Cardiac fibroblast (primary cell): ENCODE measurements at regions not wholly inside any gene's neighbourhood (a gene's known extent, or its start where the extent isn't known, plus 50 kb on each side); places are given as distances from the start of the nearest gene placed in this dataset.
A peak's percentile ranks its signal among the peaks of the same experiment; 100 is the strongest.
"Not testable (repeated sequence)": the region's sequence is repeated elsewhere in the genome, so short reads cannot be mapped to it uniquely, and the experiment has no call there.

ENCODE experiments used
- DNase-seq, 2 donors: peaks; one replicate each; pipeline versions ENCODE4 v3.0.0 to v3.0.0-alpha.2; 2010; ENCODE audit warnings: low read depth in 2 of 2
- H3K4me3 ChIP-seq, 2 donors: replicated peaks in 1 of 2; 1 replicate in 1 of 2; 2 replicates in 1 of 2; pipeline ENCODE4 v1.5.1; 2011; ENCODE audit warnings: low read depth in 2 of 2, low read length in 2 of 2, mild to moderate bottlenecking in 2 of 2, moderate library complexity in 1 of 2
- TF ChIP-seq, protein P1 (sequence below): IDR thresholded peaks from one replicate; pipeline ENCODE4 v1.5.1; 2011; ENCODE audit warnings: low read depth, mild to moderate bottlenecking, low read length, inconsistent platforms

DNA sequence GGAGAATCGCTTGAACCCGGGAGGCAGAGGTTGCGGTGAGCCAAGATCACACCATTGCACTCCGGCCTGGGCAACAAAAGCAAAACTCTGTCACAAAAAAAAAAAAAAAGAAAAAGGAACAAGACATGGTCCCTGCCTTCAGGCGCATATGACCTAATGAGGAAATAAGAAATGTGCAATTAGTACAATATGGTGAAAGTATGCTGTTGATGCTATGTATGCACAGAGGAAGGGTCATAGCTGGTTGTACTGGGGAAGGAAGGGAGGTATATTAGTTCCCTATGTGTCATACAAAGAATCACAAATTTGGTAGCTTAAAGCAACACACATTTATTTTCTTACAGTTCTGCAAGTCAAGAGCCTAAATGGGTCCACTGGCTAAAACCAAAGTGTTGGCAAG lies 97.8 kb upstream of the MPP7 start:
- no peak overlapping the region for H3K4me3 ChIP-seq
- TF ChIP-seq, protein P1, sequence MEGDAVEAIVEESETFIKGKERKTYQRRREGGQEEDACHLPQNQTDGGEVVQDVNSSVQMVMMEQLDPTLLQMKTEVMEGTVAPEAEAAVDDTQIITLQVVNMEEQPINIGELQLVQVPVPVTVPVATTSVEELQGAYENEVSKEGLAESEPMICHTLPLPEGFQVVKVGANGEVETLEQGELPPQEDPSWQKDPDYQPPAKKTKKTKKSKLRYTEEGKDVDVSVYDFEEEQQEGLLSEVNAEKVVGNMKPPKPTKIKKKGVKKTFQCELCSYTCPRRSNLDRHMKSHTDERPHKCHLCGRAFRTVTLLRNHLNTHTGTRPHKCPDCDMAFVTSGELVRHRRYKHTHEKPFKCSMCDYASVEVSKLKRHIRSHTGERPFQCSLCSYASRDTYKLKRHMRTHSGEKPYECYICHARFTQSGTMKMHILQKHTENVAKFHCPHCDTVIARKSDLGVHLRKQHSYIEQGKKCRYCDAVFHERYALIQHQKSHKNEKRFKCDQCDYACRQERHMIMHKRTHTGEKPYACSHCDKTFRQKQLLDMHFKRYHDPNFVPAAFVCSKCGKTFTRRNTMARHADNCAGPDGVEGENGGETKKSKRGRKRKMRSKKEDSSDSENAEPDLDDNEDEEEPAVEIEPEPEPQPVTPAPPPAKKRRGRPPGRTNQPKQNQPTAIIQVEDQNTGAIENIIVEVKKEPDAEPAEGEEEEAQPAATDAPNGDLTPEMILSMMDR = no peak
- DNase-seq = no peak

DNA sequence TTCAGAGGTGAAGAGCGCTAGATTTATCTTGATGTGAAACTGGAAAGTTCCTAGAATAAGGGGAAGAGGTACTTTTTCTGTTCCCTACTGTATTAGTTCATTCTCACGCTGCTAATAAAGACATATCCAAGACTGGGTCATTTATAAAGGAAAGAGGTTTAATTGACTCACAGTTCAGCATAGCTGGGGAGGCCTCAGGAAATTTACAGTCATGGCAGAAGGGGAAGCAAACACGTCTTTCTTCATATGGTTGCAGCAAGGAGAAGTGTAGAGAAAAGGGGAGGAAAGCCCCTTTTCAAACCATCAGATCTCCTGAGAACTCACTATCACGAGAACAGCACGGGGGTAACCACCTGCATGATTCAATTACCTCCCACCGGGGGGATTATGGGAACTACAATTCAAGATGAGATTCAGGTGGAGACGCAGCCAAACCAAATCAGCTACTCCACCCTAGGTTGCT lies 99.8 kb upstream of the MPP7 start:
- DNase-seq, H3K4me3 ChIP-seq: not testable (repeated sequence)

DNA sequence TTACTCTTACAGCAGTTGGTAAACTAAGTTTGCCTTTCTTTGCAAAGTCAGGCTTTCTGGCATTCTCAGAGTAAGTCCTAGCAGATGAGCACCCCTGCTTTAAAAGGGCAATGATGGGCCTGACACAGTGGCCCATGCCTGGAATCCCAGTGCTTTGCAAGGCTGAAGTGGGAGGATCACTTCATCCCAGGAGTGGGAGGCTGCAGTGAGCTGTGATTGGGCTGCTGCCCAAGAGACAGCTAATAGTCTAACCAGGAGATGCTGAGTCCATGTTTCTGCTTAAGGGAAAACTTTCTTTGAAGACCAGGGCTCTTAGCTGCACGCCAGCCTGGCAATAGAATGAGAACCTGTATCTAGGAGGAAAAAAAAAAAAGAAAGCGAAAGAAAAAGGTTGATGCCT lies 100.2 kb upstream of the MPP7 start:
- TF ChIP-seq, protein P1 = no peak
- H3K4me3 ChIP-seq = no peak overlapping the region
- DNase-seq = no peak

DNA sequence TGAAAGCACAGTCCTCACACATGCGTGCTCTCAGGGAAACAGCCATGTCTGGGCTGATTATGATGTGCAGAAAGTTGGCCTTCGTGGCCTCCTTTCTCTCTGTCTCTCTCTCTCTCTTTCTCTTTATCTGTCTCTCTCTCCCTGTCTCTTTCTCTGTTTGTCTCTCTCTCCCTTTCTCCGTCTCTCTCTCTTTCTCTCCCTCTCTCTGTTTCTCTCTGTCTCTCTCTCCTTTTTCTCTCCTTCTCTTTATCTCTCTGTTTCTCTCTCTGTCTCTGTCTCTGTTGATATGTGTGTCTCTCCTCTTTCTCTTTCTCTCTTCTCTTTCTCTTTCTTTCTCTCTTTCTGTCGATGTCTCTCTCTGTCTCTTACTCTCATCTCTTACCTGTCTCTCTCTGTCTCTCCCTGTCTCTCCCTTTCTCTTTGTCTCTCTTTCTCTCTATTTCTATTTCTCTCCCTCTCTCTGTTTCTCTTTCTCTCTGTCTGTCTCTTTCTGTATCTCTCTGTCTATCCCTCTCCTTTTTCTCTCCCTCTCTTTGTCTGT lies 105.4 kb upstream of the MPP7 start:
- no peak overlapping the region for H3K4me3 ChIP-seq
- no peak for DNase-seq
- TF ChIP-seq, protein P1 = no peak

DNA sequence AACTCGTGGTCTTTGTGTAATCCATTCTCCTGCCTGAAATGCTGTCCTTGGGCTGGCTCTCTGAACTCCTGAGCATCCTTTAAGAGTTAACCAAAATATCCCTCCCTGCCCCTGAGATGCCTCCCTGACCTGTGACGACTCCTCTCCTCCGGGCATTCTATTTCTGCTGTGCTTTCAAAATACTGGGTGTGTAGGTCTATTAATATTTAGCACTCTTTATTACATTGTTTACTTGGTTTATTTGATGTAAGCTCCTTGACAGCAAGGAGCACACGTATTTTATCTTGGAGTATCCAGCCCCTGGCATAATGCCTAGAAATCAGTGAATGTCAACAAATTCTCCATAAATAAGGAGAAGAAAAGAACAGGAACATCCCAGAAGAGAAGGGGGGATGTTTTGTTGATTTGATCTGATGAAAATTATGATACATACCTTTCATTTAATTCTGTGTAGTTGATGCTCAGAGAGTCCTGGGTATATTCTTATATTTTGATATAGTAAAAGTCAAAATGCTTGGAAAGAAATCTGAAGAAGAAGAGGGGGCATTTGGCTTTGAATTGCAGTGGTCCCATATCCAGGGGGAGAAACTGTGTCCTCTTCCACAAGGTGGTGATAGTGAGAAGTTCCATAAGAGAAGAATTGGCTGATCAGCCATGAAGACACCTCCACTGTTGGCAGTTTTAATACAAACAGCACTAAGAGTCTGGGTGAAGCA lies 107.7 kb upstream of the MPP7 start:
- TF ChIP-seq, protein P1 = peak; percentile 21
- no peak overlapping the region for H3K4me3 ChIP-seq
- peak in 1 of 2 donors; percentile 11 for DNase-seq

DNA sequence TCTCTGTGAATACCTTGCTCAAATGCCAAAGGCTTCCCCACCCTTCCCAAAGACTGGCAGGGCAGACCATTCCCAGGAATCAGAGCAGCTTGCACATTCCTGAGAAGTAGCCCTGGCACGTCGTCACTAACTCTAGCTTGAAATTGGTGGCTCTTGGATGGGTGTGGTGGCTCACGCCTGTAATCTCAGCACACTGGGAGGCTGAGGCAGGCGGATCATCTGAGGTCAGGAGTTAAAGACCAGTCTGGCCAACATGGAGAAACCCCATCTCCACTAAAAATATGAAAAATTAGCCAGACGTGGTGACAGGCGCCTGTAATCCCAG lies 108.2 kb upstream of the MPP7 start:
- no peak overlapping the region for H3K4me3 ChIP-seq
- TF ChIP-seq, protein P1 = no peak
- DNase-seq = no peak

DNA sequence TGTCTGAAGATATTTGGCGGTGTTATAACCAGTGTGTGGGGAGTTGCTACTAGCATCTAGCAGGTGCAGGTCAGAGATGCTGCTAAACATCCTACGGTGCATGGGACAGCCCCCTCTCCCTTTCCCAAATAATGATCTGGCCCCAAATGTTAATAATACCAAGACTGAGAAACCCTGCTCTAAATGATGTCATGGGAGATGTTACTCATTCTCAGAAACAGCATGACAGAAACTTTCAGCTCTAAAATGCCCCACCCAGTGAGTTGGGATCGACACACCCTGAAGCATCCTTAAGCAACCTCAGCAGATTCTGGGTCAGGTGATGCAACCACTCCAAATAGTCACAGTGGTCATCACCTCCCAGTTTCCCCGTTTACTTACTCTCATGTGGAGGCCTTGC lies 108.8 kb upstream of the MPP7 start:
- H3K4me3 ChIP-seq = no peak overlapping the region
- TF ChIP-seq, protein P1 = no peak
- peak in 1 of 2 donors; percentile 27 for DNase-seq
